Non-pigmented ciliary epithelial cell (primary cell): ENCODE measurements at regions not wholly inside any gene's neighbourhood (a gene's known extent, or its start where the extent isn't known, plus 50 kb on each side); places are given as distances from the start of the nearest gene placed in this dataset.
"Not testable (repeated sequence)": the region's sequence is repeated elsewhere in the genome, so short reads cannot be mapped to it uniquely, and the experiment has no call there.

Experiments
- DNase-seq: peaks from one replicate; pipeline ENCODE4 v3.0.0-alpha.2; 2010; ENCODE audit warnings: low read depth

GRCh38 chr10:128178302-128178958, 52.2 kb upstream of the MKI67 start:
- no peak for DNase-seq

DNA sequence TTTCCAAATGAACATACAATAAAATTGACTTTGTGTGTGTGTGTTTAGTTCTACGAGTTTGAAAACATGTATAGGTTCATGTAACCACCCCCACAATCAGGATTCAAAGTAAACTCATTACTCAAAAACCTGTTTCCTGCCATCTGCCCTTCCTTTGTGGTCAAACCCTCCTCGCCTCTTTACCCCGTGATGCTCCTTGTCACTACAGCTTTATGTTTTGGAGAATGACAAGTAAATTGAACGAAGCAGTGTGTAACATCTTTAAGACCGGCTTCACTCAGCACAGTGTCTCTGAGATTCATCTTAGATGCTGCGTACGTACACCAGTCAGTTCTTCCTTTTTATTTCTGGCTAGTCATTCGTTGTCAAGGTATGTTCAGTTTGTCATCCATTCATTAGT, 54.6 kb upstream of the MKI67 start:
- no peak for DNase-seq

DNA sequence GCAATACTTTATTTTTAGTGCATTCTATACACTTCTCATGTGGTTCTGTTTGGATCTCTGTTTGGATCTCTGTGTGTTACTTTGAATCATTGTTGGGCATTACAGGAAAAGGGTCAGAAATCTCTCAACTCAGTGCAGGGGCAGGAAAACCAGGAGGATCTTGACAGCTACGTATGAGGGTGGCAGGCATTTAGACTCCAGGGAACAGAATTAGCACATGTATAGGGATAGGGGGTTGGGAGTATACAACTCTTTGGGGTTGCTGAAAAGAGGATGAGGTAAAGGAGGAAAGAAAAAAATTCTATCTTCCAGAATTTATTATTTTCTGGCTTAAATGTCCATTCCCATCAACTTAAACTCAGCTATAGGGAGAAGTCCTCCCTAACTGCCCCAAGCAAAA, 59.4 kb upstream of the MKI67 start:
- DNase-seq: no peak

- DNase-seq: no peak
These were observed 61.0 kb upstream of the MKI67 start for GRCh38 chr10:128186959-128187787.

- DNase-seq: no peak
These were observed 61.6 kb upstream of the MKI67 start for GRCh38 chr10:128187788-128188185.

DNA sequence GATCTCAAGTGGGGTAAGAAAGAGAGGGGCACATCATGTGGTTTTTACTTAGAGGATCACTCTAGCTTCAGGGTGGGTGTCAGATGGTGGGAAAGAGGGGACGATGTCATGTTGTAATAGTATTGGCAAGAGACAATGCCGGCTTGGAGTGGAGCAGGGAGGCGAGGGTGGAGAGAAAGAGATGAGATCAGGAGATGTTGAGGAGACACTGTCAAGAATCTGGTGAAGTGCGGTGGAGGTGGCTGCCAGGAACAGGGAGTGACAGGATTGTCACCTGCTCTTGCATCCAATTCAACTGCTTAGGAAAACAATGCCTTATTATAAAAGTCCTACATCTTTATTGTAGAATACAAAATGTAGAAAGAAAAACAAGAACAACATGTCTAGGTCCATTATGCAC, 63.0 kb upstream of the MKI67 start:
- DNase-seq: no peak

- DNase-seq: no peak
These were observed 65.6 kb upstream of the MKI67 start for GRCh38 chr10:128191847-128192246.

- DNase-seq: not testable (repeated sequence)
These were observed 75.6 kb upstream of the MKI67 start for GRCh38 chr10:128201826-128202225.

- DNase-seq: no peak
These were observed 76.8 kb upstream of the MKI67 start for GRCh38 chr10:128203028-128203427.

GRCh38 chr10:128205591-128205990, 79.4 kb upstream of the MKI67 start:
- not testable (repeated sequence) for DNase-seq

GRCh38 chr10:128206676-128207075, 80.5 kb upstream of the MKI67 start:
- DNase-seq: no peak

DNA sequence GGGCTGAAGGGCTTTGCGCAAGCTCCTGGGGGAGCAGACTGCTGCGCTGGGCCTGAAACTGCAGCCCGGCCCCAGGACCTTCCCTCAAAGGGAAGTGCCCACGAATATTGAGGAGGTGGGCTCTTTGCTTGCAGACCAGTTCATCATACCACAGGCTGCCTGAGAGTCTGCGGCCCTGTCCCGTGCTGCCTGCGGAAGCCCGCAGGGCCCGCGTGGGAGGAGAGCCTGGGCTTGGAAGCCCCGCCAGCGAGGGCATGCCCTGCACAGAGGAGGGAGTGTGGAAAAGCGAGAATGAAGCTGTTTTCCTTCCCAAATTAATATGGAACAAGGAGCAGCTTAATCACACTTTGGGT, 83.6 kb upstream of the MKI67 start:
- DNase-seq: no peak

GRCh38 chr10:128210215-128211063, 84.2 kb upstream of the MKI67 start:
- DNase-seq: no peak

DNA sequence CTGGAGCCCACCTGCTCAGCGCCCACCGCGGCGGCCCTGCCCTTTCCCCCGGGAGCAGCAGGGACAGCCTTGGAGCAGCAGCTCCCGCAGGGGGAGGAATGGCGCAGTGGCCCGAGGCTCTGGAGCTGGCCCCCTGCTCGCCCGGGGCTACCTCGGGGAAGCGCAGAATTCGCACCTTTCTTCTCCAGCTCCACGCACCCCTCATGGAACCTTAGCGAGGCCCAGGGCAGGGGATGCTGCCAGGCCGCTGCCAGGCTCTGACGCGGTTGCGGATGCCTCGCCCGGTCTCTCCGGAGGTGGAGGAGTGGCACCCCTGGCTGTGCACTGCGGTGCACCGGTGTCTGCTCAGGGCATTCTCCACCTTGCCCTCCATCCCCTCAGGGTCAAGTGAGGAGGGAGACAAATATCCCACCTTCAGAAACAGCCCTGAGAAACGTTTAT, 84.9 kb upstream of the MKI67 start:
- DNase-seq: no peak

- no peak for DNase-seq
These were observed 85.9 kb upstream of the MKI67 start for GRCh38 chr10:128211953-128212727.

DNA sequence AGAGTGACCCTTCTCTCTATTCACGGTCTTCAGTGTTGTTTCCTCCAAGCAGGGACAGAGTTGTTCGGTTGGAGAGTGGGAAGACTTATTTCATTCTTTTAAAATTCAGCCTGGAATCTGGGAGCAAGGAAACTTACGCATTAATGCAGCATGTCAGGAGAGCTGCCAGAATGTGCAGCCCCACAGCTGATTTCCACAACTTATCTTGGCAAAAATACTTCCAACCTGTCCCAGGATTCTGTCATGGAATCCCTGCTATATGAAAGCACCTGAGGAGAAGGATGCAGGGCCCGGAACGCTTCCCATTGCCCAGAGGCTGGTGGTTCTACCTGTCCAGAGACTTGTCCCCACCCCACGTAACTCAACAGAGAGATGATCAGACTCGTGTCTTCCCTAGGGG, 86.9 kb upstream of the MKI67 start:
- DNase-seq: no peak

GRCh38 chr10:128215733-128216132, 89.5 kb upstream of the MKI67 start:
- no peak for DNase-seq

- DNase-seq: no peak
These were observed 90.9 kb upstream of the MKI67 start for GRCh38 chr10:128217136-128217535.

GRCh38 chr10:128218161-128218560, 91.9 kb upstream of the MKI67 start:
- DNase-seq: no peak

DNA sequence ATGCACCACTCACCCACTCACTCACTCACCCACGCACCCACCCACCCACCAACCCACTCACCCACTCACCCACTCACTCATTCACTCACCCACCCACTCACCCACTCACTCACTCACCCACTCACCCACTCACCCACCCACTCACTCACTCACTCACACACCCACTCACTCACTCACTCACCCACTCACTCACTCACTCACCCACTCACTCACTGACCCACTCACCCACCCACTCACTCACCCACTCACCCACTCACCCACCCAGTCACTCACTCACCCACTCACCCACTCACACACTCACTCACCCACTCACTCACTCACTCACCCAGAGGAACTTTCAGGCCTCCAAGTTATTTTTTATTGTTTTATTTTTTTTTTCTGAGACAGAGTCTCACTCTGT, 93.1 kb upstream of the MKI67 start:
- DNase-seq: no peak

GRCh38 chr10:128220021-128220420, 93.8 kb upstream of the MKI67 start:
- no peak for DNase-seq

DNA sequence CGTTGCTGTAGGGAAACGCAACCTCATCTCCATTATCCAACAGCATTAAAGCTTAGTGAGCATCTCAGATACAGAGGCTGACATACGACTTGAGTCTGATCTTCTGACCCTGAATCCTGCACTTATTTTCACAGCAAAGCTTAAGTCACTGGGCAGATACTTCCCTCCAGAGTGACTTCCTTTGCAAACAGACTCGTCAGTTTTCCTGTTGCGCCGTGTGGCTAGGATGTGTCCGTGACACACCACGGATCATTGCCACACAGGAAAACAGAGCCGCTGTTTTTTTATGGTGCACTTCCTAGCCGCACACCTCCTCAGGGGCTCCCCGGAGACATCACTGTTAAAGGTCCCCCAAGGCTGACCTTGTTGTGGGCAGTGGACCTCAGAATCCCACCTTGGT, 94.9 kb upstream of the MKI67 start:
- no peak for DNase-seq
